ENCODE measurements at regions not wholly inside any gene's neighbourhood (a gene's known extent, or its start where the extent isn't known, plus 50 kb on each side); places are given as distances from the start of the nearest gene placed in this dataset.
"Not testable (repeated sequence)": the region's sequence is repeated elsewhere in the genome, so short reads cannot be mapped to it uniquely, and the experiment has no call there.

- DNase-seq (ENCODE audit: low read depth) = no peak
Measured at GRCh38 chr5:82493221-82493620, 215.1 kb upstream of the RPS23 start.

- DNase-seq (ENCODE audit: low read depth) = no peak
Measured at GRCh38 chr5:82491397-82491796, 213.2 kb upstream of the RPS23 start.

- DNase-seq (ENCODE audit: low read depth) = no peak
Measured at GRCh38 chr5:82489683-82490082, 211.5 kb upstream of the RPS23 start.

GRCh38 chr5:82487131-82487530 is 209.0 kb upstream of the RPS23 start:
- DNase-seq (ENCODE audit: low read depth) = no peak

GRCh38 chr5:82480331-82480730 is 202.2 kb upstream of the RPS23 start:
- no peak for DNase-seq (ENCODE audit: low read depth)

- DNase-seq (ENCODE audit: low read depth) = no peak
Measured at GRCh38 chr5:82476155-82476554, 198.0 kb upstream of the RPS23 start.

- no peak for DNase-seq (ENCODE audit: low read depth)
Measured at GRCh38 chr5:82473262-82473661, 195.1 kb upstream of the RPS23 start.

GRCh38 chr5:82470185-82470994 is 192.2 kb upstream of the RPS23 start:
- DNase-seq (ENCODE audit: low read depth) = no peak

GRCh38 chr5:82466986-82467561 is 188.9 kb upstream of the RPS23 start:
- DNase-seq (ENCODE audit: low read depth) = no peak

- DNase-seq (ENCODE audit: low read depth) = no peak
Measured at GRCh38 chr5:82465235-82465634, 187.1 kb upstream of the RPS23 start.

- no peak for DNase-seq (ENCODE audit: low read depth)
Measured at GRCh38 chr5:82459626-82460025, 181.5 kb upstream of the RPS23 start.

- not testable (repeated sequence) for DNase-seq (ENCODE audit: low read depth)
Measured at GRCh38 chr5:82455317-82455716, 177.2 kb upstream of the RPS23 start.

GRCh38 chr5:82448374-82448773 is 170.2 kb upstream of the RPS23 start:
- DNase-seq (ENCODE audit: low read depth) = no peak

- no peak for DNase-seq (ENCODE audit: low read depth)
Measured at GRCh38 chr5:82447913-82448312, 169.8 kb upstream of the RPS23 start.

GRCh38 chr5:82446809-82447208 is 168.7 kb upstream of the RPS23 start:
- DNase-seq (ENCODE audit: low read depth) = no peak

GRCh38 chr5:82445726-82446335 is 167.7 kb upstream of the RPS23 start:
- no peak for DNase-seq (ENCODE audit: low read depth)

- no peak for DNase-seq (ENCODE audit: low read depth)
Measured at GRCh38 chr5:82439750-82440445, 161.7 kb upstream of the RPS23 start.

- not testable (repeated sequence) for DNase-seq (ENCODE audit: low read depth)
Measured at GRCh38 chr5:82437565-82437964, 159.4 kb upstream of the RPS23 start.

GRCh38 chr5:82436291-82436690 is 158.1 kb upstream of the RPS23 start:
- no peak for DNase-seq (ENCODE audit: low read depth)

GRCh38 chr5:82434696-82435660 is 156.8 kb upstream of the RPS23 start:
- DNase-seq (ENCODE audit: low read depth) = not testable (repeated sequence)

- no peak for DNase-seq (ENCODE audit: low read depth)
Measured at GRCh38 chr5:82426464-82427154, 148.5 kb upstream of the RPS23 start.

All from activated T-helper 1 cell treated with Interleukin-2 at 50 U/mL for 16 hours (primary cell).